ENCODE measurements at regions not wholly inside any gene's neighbourhood (a gene's known extent, or its start where the extent isn't known, plus 50 kb on each side); places are given as distances from the start of the nearest gene placed in this dataset.

GRCh38 chr17:34116306-34116705 lies 138.8 kb upstream of the CCL2 start:
- TF ChIP-seq, protein P1, sequence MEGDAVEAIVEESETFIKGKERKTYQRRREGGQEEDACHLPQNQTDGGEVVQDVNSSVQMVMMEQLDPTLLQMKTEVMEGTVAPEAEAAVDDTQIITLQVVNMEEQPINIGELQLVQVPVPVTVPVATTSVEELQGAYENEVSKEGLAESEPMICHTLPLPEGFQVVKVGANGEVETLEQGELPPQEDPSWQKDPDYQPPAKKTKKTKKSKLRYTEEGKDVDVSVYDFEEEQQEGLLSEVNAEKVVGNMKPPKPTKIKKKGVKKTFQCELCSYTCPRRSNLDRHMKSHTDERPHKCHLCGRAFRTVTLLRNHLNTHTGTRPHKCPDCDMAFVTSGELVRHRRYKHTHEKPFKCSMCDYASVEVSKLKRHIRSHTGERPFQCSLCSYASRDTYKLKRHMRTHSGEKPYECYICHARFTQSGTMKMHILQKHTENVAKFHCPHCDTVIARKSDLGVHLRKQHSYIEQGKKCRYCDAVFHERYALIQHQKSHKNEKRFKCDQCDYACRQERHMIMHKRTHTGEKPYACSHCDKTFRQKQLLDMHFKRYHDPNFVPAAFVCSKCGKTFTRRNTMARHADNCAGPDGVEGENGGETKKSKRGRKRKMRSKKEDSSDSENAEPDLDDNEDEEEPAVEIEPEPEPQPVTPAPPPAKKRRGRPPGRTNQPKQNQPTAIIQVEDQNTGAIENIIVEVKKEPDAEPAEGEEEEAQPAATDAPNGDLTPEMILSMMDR (IDR thresholded peaks at IDR 0.05; ENCODE audit: unreplicated experiment) = no peak
- DNase-seq (ENCODE audit: low spot score) = no peak
- H3K9me3 Mint-ChIP-seq (ENCODE audit: unreplicated experiment) = no peaks in the 10 kb centered on the region
- H3K4me3 Mint-ChIP-seq (ENCODE audit: unreplicated experiment) = no peak overlapping the region
- H3K27ac Mint-ChIP-seq (ENCODE audit: unreplicated experiment) = no peak overlapping the region
- H3K27me3 Mint-ChIP-seq (ENCODE audit: unreplicated experiment) = peaks cover 2% of the 10 kb centered on the region
- H3K4me1 Mint-ChIP-seq (ENCODE audit: unreplicated experiment) = no peaks in the 10 kb centered on the region
- no peaks in the 10 kb centered on the region for H3K36me3 Mint-ChIP-seq (ENCODE audit: low read depth, unreplicated experiment)

- H3K27me3 Mint-ChIP-seq (ENCODE audit: unreplicated experiment) = peaks cover 2% of the 10 kb centered on the region
- no peaks in the 10 kb centered on the region for H3K4me1 Mint-ChIP-seq (ENCODE audit: unreplicated experiment)
- DNase-seq (ENCODE audit: low spot score) = no peak
- no peak overlapping the region for H3K27ac Mint-ChIP-seq (ENCODE audit: unreplicated experiment)
- no peaks in the 10 kb centered on the region for H3K36me3 Mint-ChIP-seq (ENCODE audit: low read depth, unreplicated experiment)
- no peak overlapping the region for H3K4me3 Mint-ChIP-seq (ENCODE audit: unreplicated experiment)
- TF ChIP-seq, protein P1 (IDR thresholded peaks at IDR 0.05; ENCODE audit: unreplicated experiment) = no peak
- H3K9me3 Mint-ChIP-seq (ENCODE audit: unreplicated experiment) = no peaks in the 10 kb centered on the region
These were observed 137.8 kb upstream of the CCL2 start for GRCh38 chr17:34117332-34117731.

GRCh38 chr17:34117811-34118210 lies 137.3 kb upstream of the CCL2 start:
- H3K27ac Mint-ChIP-seq (ENCODE audit: unreplicated experiment) = no peak overlapping the region
- H3K4me3 Mint-ChIP-seq (ENCODE audit: unreplicated experiment) = no peak overlapping the region
- no peaks in the 10 kb centered on the region for H3K36me3 Mint-ChIP-seq (ENCODE audit: low read depth, unreplicated experiment)
- no peaks in the 10 kb centered on the region for H3K9me3 Mint-ChIP-seq (ENCODE audit: unreplicated experiment)
- DNase-seq (ENCODE audit: low spot score) = no peak
- H3K4me1 Mint-ChIP-seq (ENCODE audit: unreplicated experiment) = no peaks in the 10 kb centered on the region
- TF ChIP-seq, protein P1 (IDR thresholded peaks at IDR 0.05; ENCODE audit: unreplicated experiment) = no peak
- H3K27me3 Mint-ChIP-seq (ENCODE audit: unreplicated experiment) = peaks cover 2% of the 10 kb centered on the region

DNA sequence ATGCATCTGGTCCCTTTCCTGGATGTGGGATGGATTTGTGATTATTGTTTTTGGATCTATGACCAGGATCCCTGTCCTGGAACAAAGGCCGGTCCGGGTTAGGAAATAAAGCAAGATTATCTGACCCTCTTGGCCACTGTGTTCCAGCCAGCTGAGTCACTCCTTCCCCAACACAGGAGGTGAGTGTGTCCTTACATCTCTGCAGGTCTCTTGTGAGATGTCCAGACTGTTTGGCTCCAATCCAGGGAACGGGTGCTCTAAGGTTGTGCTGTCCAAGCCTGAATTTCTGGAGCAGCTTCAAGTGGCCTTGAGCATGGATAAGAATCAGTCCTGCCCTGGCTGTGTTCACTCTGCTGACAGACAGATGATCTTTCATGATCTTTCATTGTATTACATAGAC lies 136.5 kb upstream of the CCL2 start:
- Mint-ChIP-seq H3K27me3 (ENCODE audit: unreplicated experiment) (peaks cover 2% of the 10 kb centered on the region), H3K4me1 (ENCODE audit: unreplicated experiment) (no peaks in the 10 kb centered on the region), H3K9me3 (ENCODE audit: unreplicated experiment) (no peaks in the 10 kb centered on the region), H3K4me3 (ENCODE audit: unreplicated experiment) (no peak overlapping the region), H3K36me3 (ENCODE audit: low read depth, unreplicated experiment) (no peaks in the 10 kb centered on the region), H3K27ac (ENCODE audit: unreplicated experiment) (no peak overlapping the region)
- no peak for DNase-seq (ENCODE audit: low spot score)
- TF ChIP-seq, protein P1 (IDR thresholded peaks at IDR 0.05; ENCODE audit: unreplicated experiment) = no peak

DNA sequence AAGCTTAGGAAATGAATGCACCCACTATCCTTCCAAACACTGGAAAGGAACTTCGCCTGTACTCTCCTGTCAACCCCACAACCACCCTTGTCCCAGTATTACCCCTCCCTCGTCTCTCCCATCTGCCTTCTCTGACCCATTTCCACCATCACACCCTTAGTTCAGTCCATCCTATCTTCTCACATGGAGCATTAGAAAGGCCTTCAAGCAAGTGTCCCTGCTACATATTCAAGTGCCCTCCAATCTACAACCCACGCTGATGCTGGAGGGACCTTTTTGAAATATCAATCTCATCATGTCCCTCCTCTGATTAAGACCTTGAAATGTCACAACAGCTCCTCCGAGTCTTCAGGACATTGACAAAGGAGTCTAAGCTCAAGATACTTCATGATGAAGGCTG lies 133.8 kb upstream of the CCL2 start:
- H3K4me1 Mint-ChIP-seq (ENCODE audit: unreplicated experiment) = no peaks in the 10 kb centered on the region
- TF ChIP-seq, protein P1 (IDR thresholded peaks at IDR 0.05; ENCODE audit: unreplicated experiment) = no peak
- H3K27ac Mint-ChIP-seq (ENCODE audit: unreplicated experiment) = no peak overlapping the region
- H3K27me3 Mint-ChIP-seq (ENCODE audit: unreplicated experiment) = peaks cover 2% of the 10 kb centered on the region
- H3K4me3 Mint-ChIP-seq (ENCODE audit: unreplicated experiment) = no peak overlapping the region
- H3K36me3 Mint-ChIP-seq (ENCODE audit: low read depth, unreplicated experiment) = no peaks in the 10 kb centered on the region
- no peak for DNase-seq (ENCODE audit: low spot score)
- H3K9me3 Mint-ChIP-seq (ENCODE audit: unreplicated experiment) = no peaks in the 10 kb centered on the region
